HAP-1 (cell line): ENCODE measurements at regions not wholly inside any gene's neighbourhood (a gene's known extent, or its start where the extent isn't known, plus 50 kb on each side); places are given as distances from the start of the nearest gene placed in this dataset.

Experiments
- DNase-seq, 2 experiments: peaks; one replicate each; pipeline ENCODE4 v3.0.0-alpha.2; 2016 to 2020; ENCODE audit warnings: low spot score in 2 of 2
- H3K27me3 ChIP-seq: fragments of 250-450 bp; sonication (Bioruptor Pico); 2 replicates; pipeline ENCODE4 v1.5.1; 2020; ENCODE audit warnings: low read depth, mild to moderate bottlenecking, moderate library complexity
- H3K36me3 ChIP-seq: fragments of 250-450 bp; sonication (Bioruptor Pico); replicated peaks from 2 replicates; pipeline ENCODE4 v1.5.1; 2020; ENCODE audit warnings: mild to moderate bottlenecking
- H3K4me1 ChIP-seq: fragments of 250-450 bp; sonication (Bioruptor Pico); 2 replicates; pipeline ENCODE4 v1.5.1; 2020; ENCODE audit warnings: mild to moderate bottlenecking
- H3K4me3 ChIP-seq: fragments of 250-450 bp; sonication (Bioruptor Pico); 2 replicates; pipeline ENCODE4 v1.5.1; 2020; ENCODE audit warnings: mild to moderate bottlenecking, moderate library complexity
- H3K9me3 ChIP-seq: fragments of 250-450 bp; sonication (Bioruptor Pico); 2 replicates; pipeline ENCODE4 v1.5.1; 2020; ENCODE audit warnings: mild to moderate bottlenecking, moderate library complexity
- in situ Hi-C: fragments of 300-500 bp; cut with MboI; formaldehyde crosslinking; loops from 3 replicates; pipeline ENCODE4 v1.14.3; 2020; ENCODE audit warnings: low sequenced_read_pairs, inconsistent platforms, mixed read lengths

DNA sequence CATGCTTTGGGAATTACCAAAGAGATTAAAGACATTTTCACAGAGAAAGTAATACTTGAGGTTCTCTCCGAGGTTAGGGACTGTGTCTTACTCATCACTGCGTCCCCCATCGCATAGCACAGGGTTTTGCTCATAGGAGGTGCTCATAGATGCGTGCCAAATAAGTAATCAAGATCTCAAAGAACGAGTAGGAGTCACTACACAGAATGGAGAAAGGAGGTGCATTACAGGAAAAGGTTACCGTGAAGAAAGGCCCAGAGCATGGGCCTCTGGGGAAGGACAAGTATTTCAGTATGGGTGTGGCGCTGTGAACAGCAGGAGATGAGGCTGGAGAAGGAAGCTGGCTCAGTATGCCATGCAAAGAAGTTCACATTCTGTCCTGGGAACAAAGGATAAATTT lies 182.4 kb downstream of the ACTL7B start:
- no peaks in the 10 kb centered on the region for H3K4me1 ChIP-seq
- in situ Hi-C loops: no loop called here

DNA sequence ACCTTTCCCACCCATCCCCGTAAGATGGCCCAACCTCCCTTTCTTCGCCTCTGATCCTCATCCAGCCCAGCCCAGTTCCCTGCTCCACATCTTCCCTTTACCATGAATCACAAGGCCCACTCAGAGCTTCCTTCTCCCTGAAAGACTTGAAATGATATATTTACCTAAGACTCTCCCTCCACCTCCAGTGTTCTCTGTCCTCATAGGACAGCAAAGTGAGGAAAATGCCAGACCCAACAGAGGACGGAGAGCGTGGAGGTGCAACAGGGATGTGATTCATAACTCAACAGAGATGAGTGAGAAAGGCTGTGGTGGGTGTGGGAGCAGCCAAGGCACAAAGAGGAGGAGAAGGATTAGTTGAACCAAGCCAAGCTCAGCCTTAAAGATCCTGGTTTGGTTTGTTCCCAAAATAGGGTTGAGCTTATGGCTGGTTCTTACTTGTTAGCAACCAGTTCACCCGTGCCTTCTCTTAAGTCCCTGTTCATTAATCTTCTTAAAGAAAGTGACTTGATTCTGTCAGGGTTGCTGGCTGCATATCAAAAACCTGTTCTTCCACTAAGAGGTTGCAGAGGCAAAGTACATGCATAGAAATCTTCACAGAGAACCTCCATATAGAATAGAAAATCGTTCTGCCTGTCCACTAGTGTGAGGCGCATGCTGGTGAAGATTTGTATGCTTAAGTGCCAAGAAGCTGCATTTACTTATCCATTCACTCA lies 183.2 kb downstream of the ACTL7B start:
- no peaks in the 10 kb centered on the region for H3K4me1 ChIP-seq
- no peaks in the 10 kb centered on the region for H3K9me3 ChIP-seq
- no peak for DNase-seq
- in situ Hi-C loops: no loop called here
- no peaks in the 10 kb centered on the region for H3K36me3 ChIP-seq
- H3K4me3 ChIP-seq: no peak overlapping the region
- no peaks in the 10 kb centered on the region for H3K27me3 ChIP-seq

More for the DNA sequence above, 182.4 kb downstream of the ACTL7B start:
- H3K27me3 ChIP-seq: no peaks in the 10 kb centered on the region
- no peak overlapping the region for H3K4me3 ChIP-seq
- H3K36me3 ChIP-seq: no peaks in the 10 kb centered on the region
- no peaks in the 10 kb centered on the region for H3K9me3 ChIP-seq
- no peak for DNase-seq

DNA sequence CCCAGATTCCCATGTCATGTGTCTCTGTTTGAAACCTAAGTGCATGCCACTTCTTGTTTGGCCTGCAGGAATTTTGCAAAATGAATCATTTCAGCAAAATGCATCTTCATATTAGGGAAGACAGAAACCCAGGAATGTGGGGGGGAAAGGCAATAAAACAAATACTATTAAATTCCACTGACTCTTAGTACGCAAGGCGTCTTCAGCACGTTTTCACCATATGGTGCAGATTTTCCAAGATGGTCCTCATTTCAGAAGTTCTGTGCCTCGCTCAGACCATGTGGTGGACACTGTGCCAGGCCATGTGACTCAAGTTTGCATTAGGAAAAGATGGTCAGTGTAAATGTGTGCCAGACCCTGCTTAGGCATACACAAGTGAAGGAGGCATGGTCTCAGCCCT lies 184.0 kb downstream of the ACTL7B start:
- DNase-seq: no peak
- H3K36me3 ChIP-seq: no peaks in the 10 kb centered on the region
- in situ Hi-C loops: no loop called here
- H3K4me3 ChIP-seq: no peak overlapping the region
- H3K9me3 ChIP-seq: no peaks in the 10 kb centered on the region
- H3K27me3 ChIP-seq: no peaks in the 10 kb centered on the region
- H3K4me1 ChIP-seq: no peaks in the 10 kb centered on the region

DNA sequence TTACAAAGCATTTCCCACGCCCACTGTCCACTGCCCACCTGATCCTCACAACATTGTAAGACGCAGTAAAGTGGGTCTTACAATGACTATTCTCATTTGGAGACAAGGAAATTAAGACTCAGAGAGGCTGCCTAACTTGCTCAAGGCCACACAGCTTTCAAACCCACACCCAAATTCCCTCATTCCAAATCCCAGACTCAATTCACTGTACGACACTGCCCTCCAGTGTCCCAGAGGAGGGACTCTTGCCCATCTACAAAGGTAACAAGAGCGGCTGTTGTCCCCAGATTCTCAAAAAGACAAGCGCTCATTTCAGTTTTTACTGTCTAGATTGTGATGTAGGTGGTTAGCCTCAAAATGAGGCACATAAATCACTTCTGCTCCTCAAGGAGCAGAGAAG lies 184.6 kb downstream of the ACTL7B start:
- Histone ChIP-seq H3K27me3 (no peaks in the 10 kb centered on the region), H3K9me3 (no peaks in the 10 kb centered on the region), H3K4me1 (no peaks in the 10 kb centered on the region), H3K4me3 (no peak overlapping the region), H3K36me3 (no peaks in the 10 kb centered on the region)
- DNase-seq: peak in 1 of 2 experiments; percentile 21
- in situ Hi-C loops: no loop called here

DNA sequence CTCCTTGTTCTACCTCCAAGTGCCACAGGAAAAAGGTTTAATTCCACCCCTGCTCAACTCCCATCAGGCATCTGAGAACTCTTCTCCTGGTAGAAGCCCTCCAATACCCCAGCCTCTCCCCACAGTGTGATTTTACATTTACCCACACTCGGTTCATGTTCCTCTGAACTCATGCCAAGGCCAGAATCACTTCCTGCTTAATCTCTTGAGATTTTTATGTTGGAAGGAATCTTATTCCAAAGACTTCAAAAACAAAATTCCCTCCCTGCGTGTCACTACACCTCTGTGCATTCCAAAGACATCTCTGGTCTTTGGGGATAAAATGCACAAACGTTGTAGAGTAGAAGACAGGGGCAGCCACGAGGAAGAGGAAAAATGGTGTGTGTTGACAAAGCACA lies 186.8 kb downstream of the ACTL7B start:
- H3K27me3 ChIP-seq: no peaks in the 10 kb centered on the region
- H3K4me1 ChIP-seq: peaks cover 3% of the 10 kb centered on the region; the same call in 1 of the 2 replicates
- no peaks in the 10 kb centered on the region for H3K9me3 ChIP-seq
- no peaks in the 10 kb centered on the region for H3K36me3 ChIP-seq
- DNase-seq: no peak
- H3K4me3 ChIP-seq: no peak overlapping the region
- in situ Hi-C loops: no loop called here

DNA sequence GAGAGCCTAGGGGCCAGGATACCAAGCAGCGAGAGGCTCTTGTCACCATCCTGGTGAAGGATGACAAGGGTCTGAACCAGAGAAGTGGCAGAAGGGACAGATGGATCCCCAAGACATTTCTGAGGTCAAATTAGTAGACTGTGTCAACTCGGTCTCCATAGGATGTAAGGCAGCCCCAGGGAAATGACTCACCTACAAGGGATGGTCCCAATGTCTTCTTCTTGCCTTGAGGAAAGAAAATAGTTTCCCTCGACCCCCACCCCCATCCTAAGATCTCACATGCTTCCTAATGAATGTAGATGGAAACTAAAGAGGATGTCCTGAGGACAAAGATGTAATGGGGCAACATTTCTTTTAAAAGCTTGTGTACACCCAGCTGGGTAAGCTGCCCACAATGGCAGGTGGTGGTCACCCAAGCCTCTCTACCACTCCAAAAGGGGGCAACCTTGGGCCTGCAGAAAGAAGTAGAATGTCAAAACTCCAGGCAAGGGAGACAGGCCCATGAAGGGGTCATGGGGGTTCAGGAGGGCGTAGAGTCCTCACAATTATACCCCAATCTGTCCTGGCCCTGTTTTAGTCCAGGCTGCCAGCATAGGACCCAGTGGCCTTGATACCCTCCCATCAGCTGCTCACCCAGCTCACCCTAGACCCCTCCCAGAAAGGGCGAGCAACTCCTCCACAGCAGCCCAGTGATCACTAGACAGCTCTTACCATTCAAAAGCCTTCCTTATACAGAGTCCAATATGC lies 187.4 kb downstream of the ACTL7B start:
- Histone ChIP-seq H3K36me3 (no peaks in the 10 kb centered on the region), H3K4me1 (peaks cover 4% of the 10 kb centered on the region; the same call in 1 of the 2 replicates), H3K4me3 (no peak overlapping the region), H3K9me3 (no peaks in the 10 kb centered on the region), H3K27me3 (no peaks in the 10 kb centered on the region)
- in situ Hi-C loops: no loop called here
- no peak for DNase-seq

DNA sequence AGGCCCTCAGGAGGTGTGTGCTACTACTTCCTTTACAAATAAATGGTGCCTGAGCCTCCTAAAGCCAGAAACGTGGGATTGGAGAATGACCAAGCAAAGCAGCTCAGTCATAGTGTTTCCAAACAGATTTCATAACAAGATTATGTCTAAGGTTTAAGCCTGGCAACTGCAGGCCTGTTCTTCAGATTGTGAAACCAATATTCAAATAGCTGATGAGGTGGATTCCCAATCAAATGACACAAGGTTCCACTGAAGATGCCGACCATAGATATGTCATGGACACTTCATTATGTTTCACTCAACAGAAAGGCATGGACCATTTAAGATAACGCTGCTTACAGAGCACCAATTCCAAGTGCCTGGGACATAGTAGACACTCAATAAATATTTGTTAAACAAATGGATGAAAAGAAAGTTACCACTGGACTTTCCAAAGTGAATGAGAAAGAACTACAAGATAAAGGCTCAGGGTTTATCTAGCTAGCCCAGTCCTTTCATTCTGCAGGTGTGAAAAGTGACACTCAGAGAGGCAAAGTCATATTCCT lies 189.5 kb downstream of the ACTL7B start:
- H3K4me3 ChIP-seq: no peak overlapping the region
- no peak for DNase-seq
- in situ Hi-C loops: no loop called here
- no peaks in the 10 kb centered on the region for H3K36me3 ChIP-seq
- no peaks in the 10 kb centered on the region for H3K27me3 ChIP-seq
- peaks cover 4% of the 10 kb centered on the region; the same call in 1 of the 2 replicates for H3K4me1 ChIP-seq
- H3K9me3 ChIP-seq: no peaks in the 10 kb centered on the region

DNA sequence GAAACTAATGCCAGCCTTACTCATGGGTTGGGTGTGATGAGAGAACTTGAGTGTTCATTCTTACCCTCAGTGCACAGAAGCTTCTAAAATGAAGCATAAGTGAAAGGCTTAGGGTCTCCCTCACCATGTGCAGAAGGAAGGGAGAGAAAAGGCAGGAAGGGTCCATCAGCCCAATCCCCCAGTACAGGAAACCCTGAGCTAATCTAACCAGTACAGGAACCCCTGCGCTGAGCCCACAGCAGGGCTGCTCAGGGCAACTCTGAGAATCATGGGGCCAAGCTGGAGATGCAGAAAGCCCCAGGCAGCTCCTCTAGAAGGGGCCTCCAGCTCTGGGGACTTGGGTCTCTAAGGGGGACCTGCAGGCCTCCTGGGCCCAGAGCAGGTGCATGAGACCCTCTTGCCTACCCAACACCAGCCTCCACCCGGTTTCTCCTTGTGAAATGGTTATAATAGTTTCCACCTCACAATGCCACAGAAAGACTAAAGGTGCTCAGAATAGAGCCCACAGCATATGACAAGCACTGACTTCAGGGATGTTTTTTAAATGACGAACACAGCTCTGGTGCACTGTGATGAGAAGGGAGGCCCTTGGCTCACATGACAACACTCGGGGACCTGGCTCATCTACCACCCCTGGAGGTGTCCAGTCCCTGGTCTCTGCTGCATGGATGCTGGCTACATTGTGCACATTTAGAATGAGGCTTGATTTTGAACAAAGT lies 190.1 kb downstream of the ACTL7B start:
- in situ Hi-C loops: no loop called here
- no peak for DNase-seq
- Histone ChIP-seq H3K27me3 (no peaks in the 10 kb centered on the region), H3K4me1 (peaks cover 4% of the 10 kb centered on the region; the same call in 1 of the 2 replicates), H3K36me3 (no peaks in the 10 kb centered on the region), H3K4me3 (no peak overlapping the region), H3K9me3 (no peaks in the 10 kb centered on the region)

DNA sequence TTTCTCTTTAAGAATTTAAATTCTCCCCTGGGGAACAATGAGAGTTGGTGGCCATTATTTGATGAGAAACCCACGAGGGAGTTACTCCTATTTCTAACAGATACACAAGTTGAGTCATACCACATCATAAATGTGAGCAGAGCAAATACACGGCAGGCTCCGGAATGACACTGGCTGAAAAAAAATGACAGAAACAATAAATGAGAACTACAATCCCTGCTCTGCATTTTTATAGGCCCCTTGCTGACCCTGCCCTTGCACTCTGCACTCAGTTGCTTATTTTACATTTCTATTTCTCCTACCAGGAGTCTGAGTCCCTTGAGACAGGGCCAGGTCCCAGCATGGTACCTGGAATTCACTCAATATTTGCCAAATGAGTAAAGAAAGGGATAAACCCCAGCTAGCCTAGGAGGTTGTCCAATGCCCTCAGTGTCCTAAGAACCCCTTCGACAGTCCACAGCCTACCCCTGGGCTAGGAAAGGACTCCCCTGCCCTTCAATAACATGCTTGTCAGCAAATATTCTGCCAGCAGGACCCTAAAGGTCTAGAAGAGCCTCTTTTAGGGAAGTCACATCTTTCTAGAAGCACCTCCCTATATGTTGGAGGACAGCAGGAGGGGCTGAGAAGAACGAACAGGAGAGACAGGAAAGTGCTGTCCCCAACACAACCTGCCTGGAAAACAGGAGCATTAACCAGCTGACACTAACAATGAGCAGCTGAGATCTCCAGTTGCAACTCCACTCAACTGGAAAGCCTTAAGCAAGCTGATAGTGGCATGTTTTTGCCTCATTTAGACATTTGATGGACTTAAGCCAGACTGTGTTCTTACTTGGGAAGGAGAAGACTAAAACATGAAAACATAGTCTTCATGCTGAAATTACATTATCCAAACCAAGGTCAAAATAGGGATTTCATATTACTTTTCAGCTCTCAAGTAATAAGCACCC lies 191.2 kb downstream of the ACTL7B start:
- Histone ChIP-seq H3K27me3 (no peaks in the 10 kb centered on the region), H3K36me3 (no peaks in the 10 kb centered on the region), H3K4me3 (no peak overlapping the region), H3K9me3 (peaks cover under 1% of the 10 kb centered on the region; the same call in 1 of the 2 replicates), H3K4me1 (peaks cover 4% of the 10 kb centered on the region; the same call in 1 of the 2 replicates)
- in situ Hi-C loops: no loop called here
- DNase-seq: peak; percentile 34 to 35

DNA sequence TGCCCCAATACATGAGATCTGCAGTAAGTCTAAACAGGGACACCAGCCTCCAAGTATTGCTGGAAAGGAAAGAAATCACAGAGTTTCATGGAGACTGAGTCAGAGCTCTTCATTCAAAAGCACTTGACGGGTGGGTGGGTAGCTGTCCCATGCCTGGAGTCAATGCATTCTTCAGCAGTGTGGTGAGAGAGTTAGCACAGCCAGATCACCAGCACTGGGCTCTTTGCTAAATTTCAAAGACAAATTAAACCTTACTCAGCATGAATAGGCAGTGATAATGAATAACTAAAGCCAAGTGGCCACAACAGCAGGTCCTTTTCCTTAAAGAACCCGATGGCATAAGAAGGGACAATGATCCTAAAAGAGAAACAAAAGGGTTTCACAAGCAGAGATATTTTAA lies 192.4 kb downstream of the ACTL7B start:
- no peaks in the 10 kb centered on the region for H3K36me3 ChIP-seq
- no peak for DNase-seq
- H3K27me3 ChIP-seq: no peaks in the 10 kb centered on the region
- peaks cover 4% of the 10 kb centered on the region; the same call in 1 of the 2 replicates for H3K4me1 ChIP-seq
- peaks cover 2% of the 10 kb centered on the region; the same call in 1 of the 2 replicates for H3K9me3 ChIP-seq
- H3K4me3 ChIP-seq: no peak overlapping the region
- in situ Hi-C loops: no loop called here

DNA sequence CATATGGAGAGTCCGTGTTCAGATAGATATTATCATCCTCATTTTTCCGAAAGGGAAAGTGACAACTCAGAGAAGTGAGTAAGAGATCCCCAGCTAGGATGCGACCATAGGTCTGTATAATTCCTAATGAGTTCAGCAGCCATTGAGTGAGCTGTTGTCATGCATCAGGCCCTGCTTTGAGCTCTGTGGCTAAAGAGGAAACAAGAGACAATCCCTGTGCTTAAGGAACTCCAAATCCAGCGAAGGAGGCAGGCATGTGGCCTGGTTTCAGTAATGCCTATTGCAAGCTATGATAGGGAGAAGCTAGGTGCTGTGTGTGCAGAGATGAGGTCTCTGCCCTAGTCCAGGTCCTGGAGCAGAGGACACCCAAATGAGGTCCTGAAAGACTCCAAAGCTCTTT lies 192.8 kb downstream of the ACTL7B start:
- no peak for DNase-seq
- in situ Hi-C loops: no loop called here
- peaks cover 2% of the 10 kb centered on the region; the same call in 1 of the 2 replicates for H3K9me3 ChIP-seq
- H3K4me3 ChIP-seq: no peak overlapping the region
- H3K4me1 ChIP-seq: peaks cover 4% of the 10 kb centered on the region; the same call in 1 of the 2 replicates
- no peaks in the 10 kb centered on the region for H3K36me3 ChIP-seq
- H3K27me3 ChIP-seq: no peaks in the 10 kb centered on the region

DNA sequence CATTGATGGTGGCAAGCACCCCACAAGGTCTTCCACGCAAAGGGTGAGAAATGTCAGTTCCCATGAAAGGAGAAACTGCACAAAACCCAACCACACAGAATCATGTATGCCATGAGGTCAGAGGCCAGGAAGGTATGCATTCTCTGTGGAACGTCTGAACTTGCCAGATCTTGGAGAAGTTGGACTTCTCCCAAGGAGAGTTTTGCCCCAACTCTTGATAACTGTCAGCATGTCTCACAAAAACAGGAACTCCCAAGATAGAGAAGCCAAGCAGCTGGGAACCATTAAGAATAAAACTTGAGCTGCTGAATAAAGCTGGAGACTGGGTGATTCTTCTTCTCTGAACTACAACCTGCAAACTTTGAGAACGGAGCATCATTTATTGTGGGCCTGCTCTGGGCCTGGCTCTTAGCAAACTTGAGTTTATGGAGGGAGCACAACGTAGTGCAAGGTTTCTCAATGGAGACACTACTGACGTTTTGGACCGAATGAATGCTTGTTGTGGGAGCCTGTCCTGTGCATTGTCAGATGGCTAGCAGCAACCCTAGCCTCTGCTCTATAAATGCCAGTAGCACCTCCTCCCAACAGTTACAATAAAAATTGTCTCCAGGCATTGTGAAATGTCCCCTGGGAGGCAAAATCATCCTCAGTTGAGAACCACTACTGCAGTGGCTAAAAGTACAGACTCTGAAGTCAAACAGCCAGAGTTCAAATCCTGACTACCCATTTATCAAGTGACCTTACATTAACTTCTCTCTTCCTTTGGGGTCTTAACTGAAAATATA lies 193.5 kb downstream of the ACTL7B start:
- Histone ChIP-seq H3K4me3 (no peak overlapping the region), H3K36me3 (no peaks in the 10 kb centered on the region), H3K4me1 (peaks cover 4% of the 10 kb centered on the region; the same call in 1 of the 2 replicates), H3K9me3 (peaks cover 2% of the 10 kb centered on the region; the same call in 1 of the 2 replicates), H3K27me3 (no peaks in the 10 kb centered on the region)
- in situ Hi-C loops: no loop called here
- DNase-seq: no peak
